Astrocyte (in vitro differentiated cells and primary cell): ENCODE measurements at regions not wholly inside any gene's neighbourhood (a gene's known extent, or its start where the extent isn't known, plus 50 kb on each side); places are given as distances from the start of the nearest gene placed in this dataset.

ENCODE experiments used
- DNase-seq: peaks from one replicate; pipeline ENCODE4 v3.0.0-alpha.2; 2010; ENCODE audit warnings: low read depth
- FAIRE-seq: peaks from 2 replicates; lab custom pipeline; 2011; peaks lifted over from hg19 to GRCh38; lab: Jason Lieb, UNC
- H2AFZ ChIP-seq: 2 replicates; pipeline ENCODE4 v1.6.0; 2012; ENCODE audit warnings: low read depth, low read length, inconsistent platforms
- H3K27ac ChIP-seq: 2 replicates; pipeline ENCODE4 v1.5.1; 2011; ENCODE audit warnings: low read depth, low read length, inconsistent platforms
- H3K27me3 ChIP-seq: 2 replicates; pipeline ENCODE4 v1.6.0; 2011; ENCODE audit warnings: low read length, inconsistent platforms; ENCODE audit not compliant: insufficient read depth
- H3K36me3 ChIP-seq: 2 replicates; pipeline ENCODE4 v1.5.1; 2011; ENCODE audit warnings: low read length, inconsistent platforms; ENCODE audit not compliant: insufficient read depth
- H3K4me1 ChIP-seq: 2 replicates; pipeline ENCODE4 v1.5.1; 2011; ENCODE audit warnings: low read length, inconsistent platforms; ENCODE audit not compliant: insufficient read depth
- H3K4me2 ChIP-seq: 2 replicates; pipeline ENCODE4 v1.6.0; 2012; ENCODE audit warnings: low read length, inconsistent platforms
- H3K4me3 ChIP-seq: 2 replicates; pipeline ENCODE4 v1.5.1; 2011; ENCODE audit warnings: low read depth, mild to moderate bottlenecking, low read length, inconsistent platforms; ENCODE audit not compliant: insufficient read depth
- H3K79me2 ChIP-seq: 2 replicates; pipeline ENCODE4 v1.6.0; 2012; ENCODE audit warnings: mild to moderate bottlenecking, low read length, inconsistent platforms; ENCODE audit not compliant: insufficient read depth
- H3K9ac ChIP-seq: 2 replicates; pipeline ENCODE4 v1.6.0; 2012; ENCODE audit warnings: mild to moderate bottlenecking, low read length, inconsistent platforms
- H3K9me3 ChIP-seq: 2 replicates; pipeline ENCODE4 v1.5.1; 2012; ENCODE audit warnings: low read depth, mild to moderate bottlenecking, low read length, inconsistent platforms; ENCODE audit not compliant: insufficient read depth
- H4K20me1 ChIP-seq: 2 replicates; pipeline ENCODE4 v1.6.0; 2012; ENCODE audit warnings: low read length, inconsistent platforms; ENCODE audit not compliant: insufficient read depth
- H3K27ac Mint-ChIP-seq: one replicate; pipeline ENCODE4 v1.8.0; 2021; ENCODE audit warnings: mild to moderate bottlenecking, mixed read lengths; ENCODE audit not compliant: unreplicated experiment
- H3K27me3 Mint-ChIP-seq: one replicate; pipeline ENCODE4 v1.8.0; 2021; ENCODE audit warnings: low read depth, mixed read lengths; ENCODE audit not compliant: unreplicated experiment
- H3K36me3 Mint-ChIP-seq: one replicate; pipeline ENCODE4 v1.8.0; 2021; ENCODE audit warnings: low read depth, mixed read lengths; ENCODE audit not compliant: unreplicated experiment
- H3K4me1 Mint-ChIP-seq: one replicate; pipeline ENCODE4 v1.8.0; 2021; ENCODE audit warnings: low read depth, mixed read lengths; ENCODE audit not compliant: unreplicated experiment
- H3K4me3 Mint-ChIP-seq: one replicate; pipeline ENCODE4 v1.8.0; 2021; ENCODE audit warnings: mild to moderate bottlenecking, moderate library complexity, mixed read lengths; ENCODE audit not compliant: unreplicated experiment
- H3K9me3 Mint-ChIP-seq: one replicate; pipeline ENCODE4 v1.8.0; 2021; ENCODE audit warnings: mild to moderate bottlenecking, mixed read lengths; ENCODE audit not compliant: unreplicated experiment
- CTCF ChIP-seq: IDR thresholded peaks from 2 replicates; pipeline ENCODE4 v1.5.1; 2011; ENCODE audit warnings: low read depth, mild to moderate bottlenecking, inconsistent platforms, low read length, moderate library complexity; ENCODE audit not compliant: insufficient read depth
- EZH2 ChIP-seq: IDR thresholded peaks from 2 replicates; pipeline ENCODE4 v1.6.1; 2012; ENCODE audit warnings: mild to moderate bottlenecking, low read length, inconsistent platforms; ENCODE audit not compliant: insufficient read depth

GRCh38 chr14:56963381-56963780 lies 153.1 kb upstream of the OTX2 start:
- DNase-seq: no peak
- no peaks in the 10 kb centered on the region for H3K9me3 Mint-ChIP-seq
- H3K36me3 Mint-ChIP-seq: no peaks in the 10 kb centered on the region
- TF ChIP-seq EZH2: no peak
- no peak for TF ChIP-seq CTCF
- no peak for FAIRE-seq
- Histone ChIP-seq H3K4me1 (no peaks in the 10 kb centered on the region), H4K20me1 (no peaks in the 10 kb centered on the region), H2AFZ (no peak overlapping the region), H3K36me3 (no peaks in the 10 kb centered on the region), H3K27ac (no peak overlapping the region), H3K4me3 (no peak overlapping the region), H3K4me2 (no peak overlapping the region), H3K9ac (no peak overlapping the region), H3K79me2 (no peaks in the 10 kb centered on the region), H3K27me3 (no peaks in the 10 kb centered on the region), H3K9me3 (no peaks in the 10 kb centered on the region)
- peaks cover 3% of the 10 kb centered on the region for H3K27me3 Mint-ChIP-seq
- no peak overlapping the region for H3K4me3 Mint-ChIP-seq
- H3K27ac Mint-ChIP-seq: no peak overlapping the region
- H3K4me1 Mint-ChIP-seq: no peaks in the 10 kb centered on the region

GRCh38 chr14:56962444-56963080 lies 152.3 kb upstream of the OTX2 start:
- H3K27me3 ChIP-seq: no peaks in the 10 kb centered on the region
- H3K9me3 ChIP-seq: no peaks in the 10 kb centered on the region
- no peaks in the 10 kb centered on the region for H3K4me1 Mint-ChIP-seq
- no peak overlapping the region for H3K27ac Mint-ChIP-seq
- peaks cover 3% of the 10 kb centered on the region for H3K27me3 Mint-ChIP-seq
- no peaks in the 10 kb centered on the region for H3K79me2 ChIP-seq
- H3K4me1 ChIP-seq: no peaks in the 10 kb centered on the region
- TF ChIP-seq CTCF (no peak), EZH2 (no peak)
- no peak overlapping the region for H3K4me2 ChIP-seq
- no peak overlapping the region for H3K27ac ChIP-seq
- FAIRE-seq: no peak
- no peaks in the 10 kb centered on the region for H4K20me1 ChIP-seq
- no peaks in the 10 kb centered on the region for H3K9me3 Mint-ChIP-seq
- no peak overlapping the region for H2AFZ ChIP-seq
- DNase-seq: no peak
- H3K36me3 Mint-ChIP-seq: no peaks in the 10 kb centered on the region
- H3K9ac ChIP-seq: no peak overlapping the region
- no peaks in the 10 kb centered on the region for H3K36me3 ChIP-seq
- no peak overlapping the region for H3K4me3 ChIP-seq
- H3K4me3 Mint-ChIP-seq: no peak overlapping the region

- FAIRE-seq: no peak
- Histone ChIP-seq H3K27ac (no peak overlapping the region), H3K27me3 (no peaks in the 10 kb centered on the region), H3K36me3 (no peaks in the 10 kb centered on the region), H3K79me2 (no peaks in the 10 kb centered on the region), H3K4me1 (no peaks in the 10 kb centered on the region), H3K4me2 (no peak overlapping the region), H4K20me1 (no peaks in the 10 kb centered on the region), H2AFZ (no peak overlapping the region), H3K4me3 (no peak overlapping the region), H3K9me3 (no peaks in the 10 kb centered on the region), H3K9ac (no peak overlapping the region)
- DNase-seq: no peak
- Mint-ChIP-seq H3K4me1 (no peaks in the 10 kb centered on the region), H3K9me3 (no peaks in the 10 kb centered on the region), H3K27me3 (no peaks in the 10 kb centered on the region), H3K27ac (no peak overlapping the region), H3K36me3 (no peaks in the 10 kb centered on the region), H3K4me3 (no peak overlapping the region)
- TF ChIP-seq EZH2 (no peak), CTCF (no peak)
These were observed 149.6 kb upstream of the OTX2 start for GRCh38 chr14:56959869-56960268.
